ENCODE measurements at regions not wholly inside any gene's neighbourhood (a gene's known extent, or its start where the extent isn't known, plus 50 kb on each side); places are given as distances from the start of the nearest gene placed in this dataset.

GRCh38 chr5:135133181-135133580 lies 99.2 kb upstream of the PITX1 start:
- no peaks in the 10 kb centered on the region for H3K27me3 ChIP-seq (ENCODE audit: low read length)
- no peaks in the 10 kb centered on the region for H3F3A ChIP-seq (ENCODE audit: insufficient read depth)
- no peak overlapping the region for H2AFZ ChIP-seq (ENCODE audit: low read depth, low read length, severe bottlenecking)
- TF ChIP-seq EZH2phosphoT487 (conservative IDR thresholded peaks at IDR 0.05; ENCODE audit: low read length) (no peak), CTCF (IDR thresholded peaks at IDR 0.05; ENCODE audit: insufficient read depth, low read length, poor library complexity, severe bottlenecking) (no peak)
- no peak overlapping the region for H3K9ac ChIP-seq (ENCODE audit: low read length)
- H4K20me1 ChIP-seq (ENCODE audit: low read depth, low read length), result no peaks in the 10 kb centered on the region
- H3K79me2 ChIP-seq (ENCODE audit: insufficient read depth, low read length), result no peaks in the 10 kb centered on the region
- H3K4me3 ChIP-seq (ENCODE audit: insufficient read depth, low read length, poor library complexity, severe bottlenecking), result no peak overlapping the region
- no peak overlapping the region for H3K4me2 ChIP-seq (ENCODE audit: low read depth, low read length, poor library complexity, severe bottlenecking)
- no peaks in the 10 kb centered on the region for H3K9me3 ChIP-seq (ENCODE audit: insufficient read depth, low read length)
- no peaks in the 10 kb centered on the region for H3K9me2 ChIP-seq (replicated peaks; ENCODE audit: insufficient read depth, low read length)
- no peaks in the 10 kb centered on the region for H3K36me3 ChIP-seq (ENCODE audit: low read length)
- no peak overlapping the region for H3K27ac ChIP-seq (ENCODE audit: low read depth, low read length)

DNA sequence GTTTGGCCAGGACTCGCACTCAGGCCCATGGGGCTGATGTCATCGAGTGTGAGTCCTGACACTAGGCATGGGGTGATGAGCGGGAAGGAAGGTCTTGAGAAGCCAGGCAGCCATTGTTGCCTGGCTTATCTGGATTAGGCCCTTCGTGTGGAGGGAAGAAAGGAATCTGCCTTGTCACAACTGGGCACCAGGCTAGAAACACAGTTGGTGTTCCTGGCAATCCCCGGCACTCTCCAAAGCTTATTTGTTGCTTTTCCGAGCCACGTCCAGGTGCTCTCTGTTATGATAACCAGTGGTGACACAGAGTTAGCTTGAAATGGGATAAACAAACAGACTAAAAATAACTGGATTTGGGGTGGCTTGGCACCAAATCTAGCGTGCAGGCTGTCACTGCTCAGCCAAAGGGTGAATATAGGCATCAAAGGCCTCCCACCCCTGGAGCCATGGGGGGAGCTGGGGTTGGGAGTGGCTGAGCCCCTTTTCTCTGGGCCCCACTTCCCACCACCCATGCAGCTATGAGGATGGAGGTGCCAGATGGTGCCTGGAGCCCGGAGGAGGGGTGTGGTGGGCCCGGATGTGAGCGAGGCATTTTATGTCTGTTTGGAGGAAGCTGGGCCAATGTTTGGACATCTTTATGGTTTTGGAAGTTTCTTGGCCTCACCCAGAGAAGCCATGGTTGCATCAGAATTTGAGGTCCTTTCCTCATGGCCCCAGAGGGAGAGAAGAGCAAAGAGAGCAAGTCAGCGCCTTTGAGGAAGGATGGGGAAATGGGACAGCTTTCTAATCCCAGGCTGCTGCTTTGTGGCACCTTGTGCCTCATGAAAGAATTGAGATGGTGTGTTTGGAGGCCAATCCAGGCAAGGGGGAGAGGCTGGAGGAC lies 98.0 kb upstream of the PITX1 start:
- TF ChIP-seq CTCF (IDR thresholded peaks at IDR 0.05; ENCODE audit: insufficient read depth, low read length, poor library complexity, severe bottlenecking) (no peak), EZH2phosphoT487 (conservative IDR thresholded peaks at IDR 0.05; ENCODE audit: low read length) (no peak)
- Histone ChIP-seq H3K4me3 (ENCODE audit: insufficient read depth, low read length, poor library complexity, severe bottlenecking) (no peak overlapping the region), H3K9me2 (replicated peaks; ENCODE audit: insufficient read depth, low read length) (no peaks in the 10 kb centered on the region), H3K4me2 (ENCODE audit: low read depth, low read length, poor library complexity, severe bottlenecking) (no peak overlapping the region), H3K27ac (ENCODE audit: low read depth, low read length) (no peak overlapping the region), H3K9ac (ENCODE audit: low read length) (no peak overlapping the region), H3K9me3 (ENCODE audit: insufficient read depth, low read length) (no peaks in the 10 kb centered on the region), H3K79me2 (ENCODE audit: insufficient read depth, low read length) (no peaks in the 10 kb centered on the region), H4K20me1 (ENCODE audit: low read depth, low read length) (no peaks in the 10 kb centered on the region), H3K27me3 (ENCODE audit: low read length) (no peaks in the 10 kb centered on the region), H3K36me3 (ENCODE audit: low read length) (no peaks in the 10 kb centered on the region), H3F3A (ENCODE audit: insufficient read depth) (no peaks in the 10 kb centered on the region), H2AFZ (ENCODE audit: low read depth, low read length, severe bottlenecking) (no peak overlapping the region)

DNA sequence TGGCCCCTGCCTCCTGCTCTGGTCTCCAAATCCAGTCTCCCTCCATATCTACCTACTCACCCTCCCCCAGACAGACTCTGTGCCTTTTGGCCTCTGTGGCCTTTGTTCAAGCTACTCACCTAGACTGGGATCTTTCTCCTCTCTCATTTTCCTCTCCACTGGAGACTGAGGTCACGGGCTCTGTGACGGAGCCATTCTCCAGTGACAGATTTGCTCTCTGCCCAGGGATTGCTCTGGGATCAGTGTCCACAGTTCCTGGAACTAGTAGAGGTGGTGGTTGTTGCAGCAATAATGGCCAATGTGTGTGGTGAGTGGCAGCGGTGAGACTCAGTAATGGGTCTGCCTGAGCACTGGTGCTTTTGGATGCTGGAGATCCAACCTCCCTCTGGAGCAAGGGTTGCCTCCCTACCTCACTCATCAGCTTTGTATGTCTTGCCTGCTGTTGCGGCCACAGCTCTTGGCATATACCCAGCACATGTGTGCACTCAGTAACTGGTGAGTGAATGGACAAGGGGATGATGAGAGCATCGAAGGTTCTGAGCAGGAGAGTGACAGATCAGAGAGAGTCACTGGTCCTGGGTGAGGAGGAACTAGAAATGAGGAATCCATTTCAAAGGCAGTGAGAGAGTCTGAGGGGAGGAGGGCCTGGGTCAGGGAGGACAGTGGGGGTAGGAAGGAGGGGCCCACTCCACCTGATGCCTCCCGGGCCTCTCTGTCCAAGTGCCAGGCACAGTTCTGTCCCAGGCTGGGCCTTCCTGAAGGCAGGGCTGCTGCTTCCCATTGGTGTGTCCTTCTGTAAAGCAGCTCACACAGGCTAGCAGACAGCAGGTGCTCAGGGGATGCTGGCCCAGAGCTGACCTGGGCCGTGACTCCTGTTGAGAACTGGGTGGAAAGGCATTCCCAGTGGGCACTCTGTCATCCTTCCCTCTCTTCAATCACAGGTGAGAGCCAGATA lies 96.5 kb upstream of the PITX1 start:
- no peaks in the 10 kb centered on the region for H3K27me3 ChIP-seq (ENCODE audit: low read length)
- H3F3A ChIP-seq (ENCODE audit: insufficient read depth), result no peaks in the 10 kb centered on the region
- no peak for TF ChIP-seq EZH2phosphoT487 (conservative IDR thresholded peaks at IDR 0.05; ENCODE audit: low read length)
- TF ChIP-seq CTCF (IDR thresholded peaks at IDR 0.05; ENCODE audit: insufficient read depth, low read length, poor library complexity, severe bottlenecking), result no peak
- no peak overlapping the region for H2AFZ ChIP-seq (ENCODE audit: low read depth, low read length, severe bottlenecking)
- no peak overlapping the region for H3K27ac ChIP-seq (ENCODE audit: low read depth, low read length)
- no peaks in the 10 kb centered on the region for H3K36me3 ChIP-seq (ENCODE audit: low read length)
- H3K9me2 ChIP-seq (replicated peaks; ENCODE audit: insufficient read depth, low read length), result no peaks in the 10 kb centered on the region
- no peak overlapping the region for H3K9ac ChIP-seq (ENCODE audit: low read length)
- H4K20me1 ChIP-seq (ENCODE audit: low read depth, low read length), result no peaks in the 10 kb centered on the region
- no peaks in the 10 kb centered on the region for H3K79me2 ChIP-seq (ENCODE audit: insufficient read depth, low read length)
- H3K4me3 ChIP-seq (ENCODE audit: insufficient read depth, low read length, poor library complexity, severe bottlenecking), result no peak overlapping the region
- no peaks in the 10 kb centered on the region for H3K9me3 ChIP-seq (ENCODE audit: insufficient read depth, low read length)
- no peak overlapping the region for H3K4me2 ChIP-seq (ENCODE audit: low read depth, low read length, poor library complexity, severe bottlenecking)

Data from SU-DHL-6 (cell line).